Loucy (cell line): ENCODE measurements at regions not wholly inside any gene's neighbourhood (a gene's known extent, or its start where the extent isn't known, plus 50 kb on each side); places are given as distances from the start of the nearest gene placed in this dataset.

ENCODE experiments used
- CTCF ChIP-seq: fragments of 200-600 bp; sonication (generic); conservative IDR thresholded peaks from 2 replicates; pipeline ENCODE4 v1.5.1; 2014; ENCODE audit warnings: mild to moderate bottlenecking, antibody characterized with exemption, low read length
- EZH2phosphoT487 ChIP-seq: fragments of 200-600 bp; IDR thresholded peaks from 2 replicates; pipeline ENCODE4 v1.6.1; 2018; ENCODE audit warnings: antibody characterized with exemption, mild to moderate bottlenecking, moderate library complexity, borderline replicate concordance

GRCh38 chr10:8213735-8214134, 159.2 kb downstream of the GATA3 start:
- TF ChIP-seq CTCF, result no peak
- no peak for TF ChIP-seq EZH2phosphoT487
